ENCODE measurements at regions not wholly inside any gene's neighbourhood (a gene's known extent, or its start where the extent isn't known, plus 50 kb on each side); places are given as distances from the start of the nearest gene placed in this dataset.

GRCh38 chr10:2556883-2557282 lies 510.5 kb upstream of the PFKP start:
- no peak for TF ChIP-seq CTCF (IDR thresholded peaks at IDR 0.05)
- TF ChIP-seq POLR2A (IDR thresholded peaks at IDR 0.05): no peak
